HG02571 (cell line): ENCODE measurements at regions not wholly inside any gene's neighbourhood (a gene's known extent, or its start where the extent isn't known, plus 50 kb on each side); places are given as distances from the start of the nearest gene placed in this dataset.
"Not testable (repeated sequence)": the region's sequence is repeated elsewhere in the genome, so short reads cannot be mapped to it uniquely, and the experiment has no call there.

Source experiments
- ATAC-seq: cut with Tn5 transposase; IDR thresholded peaks from one replicate; pipeline ENCODE4 v1.9.1; 2021; ENCODE audit warnings: mild to moderate bottlenecking, moderate library complexity; ENCODE audit not compliant: unreplicated experiment

DNA sequence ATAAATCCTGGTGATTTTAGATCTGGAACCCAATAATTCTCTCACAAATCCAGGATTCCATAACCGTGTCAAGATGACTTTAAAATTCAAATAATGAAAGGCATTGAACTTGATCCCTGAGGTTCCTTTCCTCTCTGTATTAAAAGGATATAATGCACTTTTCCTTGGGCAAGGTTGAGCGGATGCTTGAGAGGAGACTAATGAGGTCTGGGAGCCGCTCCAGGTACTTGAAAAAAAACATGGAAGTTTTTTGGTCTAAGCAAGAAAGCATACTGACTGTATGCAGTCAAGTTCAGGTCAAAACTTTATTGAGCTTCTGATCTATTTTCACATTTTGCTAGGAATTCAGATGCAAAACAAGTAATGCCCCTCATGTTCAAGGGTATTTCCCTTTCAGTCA, 318.5 kb downstream of the RAD51AP2 start:
- ATAC-seq = no peak

DNA sequence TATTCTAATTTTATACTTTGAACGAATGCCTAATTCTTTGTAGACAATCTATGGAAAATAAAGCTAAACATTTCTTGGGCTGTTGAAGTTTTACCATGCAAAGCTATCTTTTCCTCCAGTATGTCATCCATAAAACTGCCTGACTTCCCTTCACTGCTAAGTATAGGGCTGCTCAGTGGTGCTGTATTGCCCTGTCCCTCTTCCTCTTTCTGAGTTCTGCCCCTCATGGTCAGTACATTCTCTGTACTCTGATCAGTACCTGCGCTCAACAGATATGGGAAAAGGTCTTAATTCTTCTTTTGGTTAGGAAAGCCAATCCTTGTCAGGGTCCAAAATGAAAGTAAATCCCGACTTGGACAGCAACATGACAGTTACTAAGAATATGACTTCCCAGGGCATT, 321.9 kb downstream of the RAD51AP2 start:
- ATAC-seq = no peak

DNA sequence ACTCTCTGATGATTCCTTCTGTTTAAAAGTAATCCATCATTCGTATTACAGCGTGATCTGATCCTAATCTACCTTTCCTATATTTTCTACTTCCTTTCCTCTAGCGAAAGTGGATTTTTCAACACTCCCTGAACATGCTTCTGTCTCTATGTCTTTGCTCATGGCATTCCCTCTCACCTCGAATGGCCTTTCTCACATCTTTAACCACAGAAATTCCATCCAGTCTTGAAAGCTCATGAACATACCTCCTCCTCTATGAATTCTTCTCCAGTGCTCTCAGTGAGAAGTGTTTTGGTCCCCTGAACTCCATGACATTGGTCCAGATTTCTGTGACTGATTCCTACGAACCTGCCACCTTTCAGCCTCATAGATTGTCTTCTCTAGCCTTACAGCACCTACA, 323.2 kb downstream of the RAD51AP2 start:
- ATAC-seq = no peak

DNA sequence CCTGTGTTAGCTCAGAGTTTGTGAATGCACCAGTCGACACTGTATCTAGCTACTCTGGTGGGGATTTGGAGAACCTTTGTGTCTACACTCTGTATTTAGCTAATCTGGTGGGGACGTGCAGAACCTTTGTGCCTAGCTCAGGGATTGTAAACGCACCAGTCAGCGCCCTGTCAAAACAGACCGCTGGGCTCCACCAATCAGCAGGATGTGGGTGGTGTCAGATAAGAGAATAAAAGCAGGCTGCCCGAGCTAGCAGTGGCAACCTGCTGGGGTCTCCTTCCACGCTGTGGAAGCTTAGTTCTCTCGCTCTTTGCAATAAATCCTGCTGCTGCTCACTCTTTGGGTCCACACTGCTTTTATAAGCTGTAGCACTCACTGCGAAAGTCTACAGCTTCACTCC, 324.2 kb downstream of the RAD51AP2 start:
- ATAC-seq = no peak

DNA sequence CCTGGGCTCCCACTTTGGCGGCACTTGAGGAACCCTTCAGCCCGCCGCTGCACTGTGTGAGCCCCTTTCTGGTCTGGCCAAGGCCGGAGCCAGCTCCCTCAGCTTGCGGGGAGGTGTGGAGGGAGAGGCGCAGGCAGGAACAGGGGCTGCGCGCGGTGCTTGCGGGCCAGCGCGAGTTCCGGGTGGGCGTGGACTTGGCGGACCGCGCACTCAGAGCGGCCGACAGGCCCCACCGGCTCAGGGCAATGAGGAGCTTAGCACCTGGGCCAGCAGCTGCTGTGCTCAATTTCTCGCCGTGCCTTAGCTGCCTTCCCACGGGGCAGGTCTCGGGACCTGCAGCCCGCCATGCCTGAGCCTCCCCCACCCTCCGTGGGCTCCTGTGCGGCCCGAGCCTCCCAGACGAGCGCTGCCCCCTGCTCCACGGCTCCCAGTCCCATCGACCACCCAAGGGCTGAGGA, 324.8 kb downstream of the RAD51AP2 start:
- not testable (repeated sequence) for ATAC-seq

DNA sequence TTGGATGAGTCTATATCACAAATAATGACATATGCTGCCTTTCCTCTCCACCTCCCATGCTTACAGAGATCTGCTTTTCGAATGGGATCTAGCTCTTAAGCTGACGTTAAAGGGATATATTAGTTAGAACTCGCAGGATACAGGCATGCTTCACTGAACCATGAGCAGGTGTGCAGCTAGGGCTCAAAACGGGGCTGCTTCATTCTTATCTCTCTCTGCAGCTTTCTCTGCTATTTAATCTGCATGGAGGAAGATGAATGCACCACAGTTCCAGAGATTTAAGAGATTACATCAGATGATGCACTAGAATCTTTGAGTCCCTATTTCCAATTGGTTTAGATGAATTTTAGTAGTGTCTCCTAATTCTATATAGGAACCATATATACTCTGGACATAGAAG, 327.0 kb downstream of the RAD51AP2 start:
- no peak for ATAC-seq

DNA sequence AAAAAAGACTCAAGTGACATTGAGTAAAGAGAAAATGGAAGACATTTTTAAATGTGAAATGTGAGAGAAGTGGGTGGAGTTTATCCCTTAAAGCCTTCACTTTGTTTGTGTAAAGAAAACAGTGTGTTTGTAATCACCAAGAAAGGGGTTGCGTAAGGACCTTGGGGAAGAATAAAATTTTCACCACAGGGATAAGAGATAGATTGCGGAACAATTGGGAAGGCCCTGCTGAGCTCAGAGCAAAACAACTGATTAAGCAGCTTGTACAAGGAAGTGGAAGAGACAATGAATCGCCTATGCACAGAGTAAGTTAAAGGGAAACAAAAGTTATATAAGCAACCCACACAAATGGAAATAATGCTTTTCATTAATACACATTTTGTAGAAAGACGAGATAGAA, 327.7 kb downstream of the RAD51AP2 start:
- ATAC-seq = no peak

DNA sequence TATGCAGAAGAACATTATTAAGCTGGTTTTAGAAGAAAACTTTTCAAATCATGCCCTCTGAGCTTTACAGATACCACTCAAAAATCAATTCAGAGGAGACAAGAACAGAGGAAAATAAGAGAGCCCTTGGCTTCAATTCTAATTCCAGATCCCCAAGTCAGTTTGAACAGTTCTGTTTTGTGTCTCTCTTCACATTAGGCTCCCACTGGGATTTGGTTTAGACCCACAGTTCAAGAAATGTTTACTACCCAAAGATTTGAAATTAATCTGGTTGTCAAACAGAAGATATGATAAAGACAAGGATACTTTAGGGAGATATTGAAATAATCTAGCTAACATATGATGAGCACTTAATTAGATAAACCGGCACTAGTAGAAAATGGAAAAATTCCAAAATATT, 329.5 kb downstream of the RAD51AP2 start:
- no peak for ATAC-seq

DNA sequence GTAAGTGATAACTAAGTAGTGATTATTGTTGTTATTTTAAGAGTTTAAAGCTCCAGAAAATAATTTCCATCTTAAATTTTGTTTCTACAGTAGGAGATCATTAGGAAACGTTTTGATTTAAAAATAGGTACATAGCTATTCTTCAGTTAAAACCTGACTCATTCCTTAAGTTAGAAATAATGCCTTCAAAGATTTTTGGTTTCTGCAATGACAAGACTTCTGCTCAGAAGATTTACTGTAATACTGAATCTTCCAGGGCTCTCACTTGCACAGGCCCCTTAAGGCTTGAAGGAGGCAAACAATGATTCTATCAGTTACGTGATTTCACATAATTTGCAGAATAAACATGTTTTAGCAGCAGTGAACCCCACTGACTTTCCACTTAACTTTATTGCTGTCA, 333.7 kb downstream of the RAD51AP2 start:
- no peak for ATAC-seq

DNA sequence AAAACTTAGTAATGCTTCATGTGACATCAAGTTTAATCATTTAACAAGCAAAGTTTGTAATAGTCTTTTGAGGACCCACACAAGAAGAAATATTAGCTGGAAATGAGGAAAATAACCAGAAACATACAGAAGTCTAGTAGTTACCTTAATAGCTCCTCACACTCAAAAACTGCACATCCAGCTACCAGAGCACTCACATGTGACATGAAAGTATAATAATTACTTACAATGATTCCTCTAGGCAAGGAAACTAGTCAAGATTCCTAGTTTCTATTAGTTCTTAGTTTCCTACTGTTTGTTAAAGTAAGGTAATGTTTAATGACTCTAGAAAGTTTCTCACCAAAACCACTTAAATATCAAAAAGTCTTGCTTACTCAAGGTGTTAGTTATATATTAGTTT, 335.8 kb downstream of the RAD51AP2 start:
- ATAC-seq = no peak

DNA sequence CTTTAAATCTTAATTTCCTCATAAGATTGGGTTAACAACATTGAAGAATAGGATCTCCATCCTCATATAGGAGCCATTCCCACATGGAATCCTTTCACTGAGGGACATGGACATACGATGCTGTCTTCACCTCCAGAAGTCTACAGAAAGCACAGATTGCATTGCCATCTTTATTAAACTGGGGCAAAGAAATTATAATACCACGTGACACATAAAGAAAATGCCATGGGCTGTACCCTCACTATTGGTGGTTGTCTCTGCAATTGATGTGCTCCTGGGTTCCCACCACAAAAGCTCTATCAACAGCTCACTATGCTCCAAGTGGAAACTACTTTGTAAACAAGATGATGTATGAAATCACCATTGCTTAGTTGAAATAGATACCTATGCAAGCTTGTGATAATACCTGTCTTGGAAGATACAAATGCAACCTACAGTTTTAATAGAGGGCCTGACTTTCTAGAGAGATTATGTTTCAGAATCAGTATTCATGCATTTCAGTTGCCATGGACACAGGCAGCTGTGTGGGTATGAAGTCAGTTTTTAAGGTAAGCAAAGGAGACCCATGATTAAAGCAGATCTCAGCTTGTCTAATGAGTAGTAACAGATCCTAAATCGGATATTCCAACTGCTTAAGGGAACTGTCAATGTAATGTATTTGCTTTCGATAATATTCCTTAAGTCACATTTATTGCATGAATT, 337.0 kb downstream of the RAD51AP2 start:
- ATAC-seq = no peak

DNA sequence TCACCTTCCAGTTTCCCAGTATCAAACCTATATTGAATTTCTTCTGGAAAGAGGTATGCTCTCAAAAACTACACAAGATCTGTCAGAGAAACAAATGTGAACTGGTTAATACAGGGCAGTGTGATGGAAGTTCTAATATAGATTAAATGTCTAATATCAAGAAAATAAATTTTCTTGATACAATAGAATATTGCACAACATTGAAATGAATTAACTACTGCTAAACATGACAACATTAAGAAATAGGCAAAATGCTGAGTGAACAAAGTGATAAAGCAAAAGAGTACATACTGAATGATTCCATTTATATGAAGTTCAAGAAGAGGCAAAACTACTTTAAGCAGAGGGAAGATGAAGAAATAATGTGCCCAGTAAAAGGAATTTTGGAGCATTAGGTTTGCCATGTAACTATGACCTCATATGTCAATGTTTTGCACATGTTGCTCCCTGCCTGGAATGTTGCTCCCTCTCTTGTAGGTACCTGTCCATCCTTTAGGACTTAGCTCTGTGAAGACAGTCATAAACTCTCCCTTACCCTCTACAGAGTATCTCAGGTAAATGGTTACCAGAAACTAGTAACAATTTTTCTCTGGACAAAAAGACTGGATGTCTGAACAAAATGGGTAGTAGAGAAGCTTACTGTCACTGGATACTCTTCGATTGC, 339.0 kb downstream of the RAD51AP2 start:
- no peak for ATAC-seq

DNA sequence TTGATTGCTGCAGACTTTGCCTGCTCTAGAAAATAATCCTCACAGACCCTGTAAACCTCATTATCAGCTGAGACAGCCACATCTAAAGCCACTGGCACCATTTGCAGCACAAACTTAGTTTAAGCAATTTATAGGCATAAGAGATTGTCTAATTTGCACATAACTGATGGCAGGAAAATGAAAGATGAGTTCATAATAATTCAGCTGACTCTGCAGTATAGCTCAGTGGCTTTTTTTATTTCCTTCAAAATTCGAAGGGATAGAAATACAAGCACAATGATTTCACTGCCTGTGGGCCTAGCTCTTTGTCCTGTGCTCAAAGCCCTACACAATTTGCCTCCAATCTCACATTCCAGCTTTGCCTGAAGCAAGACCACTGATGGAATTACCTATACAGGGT, 341.2 kb downstream of the RAD51AP2 start:
- no peak for ATAC-seq

DNA sequence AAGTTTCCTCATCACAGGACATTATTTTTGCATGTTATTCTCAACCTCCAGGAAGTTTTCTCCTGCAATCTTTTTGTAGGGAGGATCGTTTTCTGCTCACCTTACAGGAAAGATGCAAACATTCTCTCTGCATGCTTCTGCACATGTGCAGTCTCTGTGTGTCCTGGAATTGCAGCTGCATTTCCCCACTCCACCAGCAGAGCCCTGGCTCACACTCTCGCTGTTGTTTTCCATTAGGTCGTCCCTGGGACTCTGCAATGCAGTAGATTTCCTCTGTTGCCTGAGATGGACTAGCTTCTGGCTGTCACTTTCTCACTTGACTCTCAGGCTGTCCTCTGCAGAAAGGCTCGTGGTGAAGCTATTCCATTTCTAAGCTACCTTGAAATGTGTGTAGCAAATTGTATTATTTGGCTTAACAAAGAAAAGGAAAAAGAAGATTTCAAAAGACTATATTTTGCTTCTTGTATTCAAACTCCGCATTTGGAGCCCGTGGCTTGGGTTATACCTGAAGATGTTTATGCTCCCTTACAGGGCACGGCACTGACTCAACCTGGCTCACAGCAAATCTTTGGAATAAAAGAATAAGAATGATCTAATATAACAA, 346.7 kb downstream of the RAD51AP2 start:
- peak; percentile 68 for ATAC-seq

DNA sequence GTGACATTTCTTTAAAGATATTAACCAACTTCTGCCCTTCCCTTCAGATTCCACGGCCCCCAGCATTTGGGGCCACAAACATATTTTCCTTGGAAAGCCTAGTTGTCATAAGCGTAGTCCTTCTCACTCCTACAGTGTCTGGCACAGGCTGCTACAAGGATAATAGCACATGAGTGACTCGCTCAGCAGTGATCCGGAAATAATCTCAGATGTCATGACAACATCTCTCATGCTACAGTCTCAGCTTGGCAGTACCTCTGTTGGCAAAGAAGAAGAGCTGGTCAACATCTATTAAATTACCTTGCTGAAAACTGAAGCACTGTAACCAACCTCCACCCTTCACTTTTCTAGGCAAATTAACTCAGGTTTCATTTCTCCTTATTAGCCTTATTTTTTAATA, 351.7 kb downstream of the RAD51AP2 start:
- no peak for ATAC-seq

DNA sequence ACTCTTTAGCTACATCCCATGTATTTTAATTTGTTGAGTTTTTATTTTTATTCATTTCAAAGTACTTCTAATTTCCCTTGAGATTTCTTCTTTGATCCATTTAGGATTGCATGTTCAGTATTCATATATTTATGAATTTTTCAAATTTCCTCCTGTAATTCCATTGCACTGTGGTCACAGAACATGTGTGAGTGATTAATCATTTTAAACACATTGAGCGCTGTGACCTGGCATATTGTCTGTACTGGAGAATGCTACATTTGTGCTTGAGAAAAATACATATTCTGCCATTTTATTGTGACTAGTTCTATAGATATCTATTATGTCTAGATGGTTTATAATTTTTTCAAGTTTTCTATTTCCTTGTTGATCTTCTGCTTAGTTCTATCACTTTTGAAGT, 353.7 kb downstream of the RAD51AP2 start:
- no peak for ATAC-seq

DNA sequence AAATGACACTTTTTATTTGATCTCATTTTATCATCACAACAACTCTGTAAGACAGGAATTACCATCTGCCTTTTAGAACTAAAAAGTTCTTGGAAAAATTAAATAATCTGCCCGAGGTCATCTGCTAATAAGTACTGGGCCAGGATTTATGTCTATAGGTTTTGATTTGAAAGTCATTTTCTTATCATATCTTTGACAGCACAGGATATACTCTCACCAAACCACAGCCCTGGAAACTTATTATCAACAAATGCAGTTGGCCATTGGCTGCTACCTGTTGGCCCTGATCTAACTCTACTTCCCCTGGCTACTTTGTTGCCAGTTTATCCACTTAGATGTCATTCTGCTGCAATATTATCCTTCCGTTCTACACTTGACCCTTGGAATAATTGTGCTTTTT, 354.6 kb downstream of the RAD51AP2 start:
- ATAC-seq = no peak

DNA sequence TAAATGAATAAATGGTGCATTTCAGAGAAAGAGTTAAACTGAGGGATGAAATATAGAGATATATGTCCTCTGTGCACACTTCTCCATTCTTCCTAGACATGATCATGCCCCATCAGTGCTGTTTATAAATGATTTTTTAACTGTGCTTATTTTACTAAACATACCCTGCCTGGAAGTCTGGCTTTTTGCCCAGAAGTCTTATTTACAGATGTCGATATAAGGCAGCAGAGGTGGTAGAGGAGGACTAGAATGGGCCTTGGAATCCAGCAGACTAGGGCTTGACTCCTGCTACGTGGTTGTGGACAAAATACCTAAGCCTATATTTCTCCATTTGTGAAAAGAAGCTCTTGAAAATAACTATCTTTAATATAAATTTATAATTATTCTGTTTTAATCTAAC, 355.5 kb downstream of the RAD51AP2 start:
- ATAC-seq = no peak

DNA sequence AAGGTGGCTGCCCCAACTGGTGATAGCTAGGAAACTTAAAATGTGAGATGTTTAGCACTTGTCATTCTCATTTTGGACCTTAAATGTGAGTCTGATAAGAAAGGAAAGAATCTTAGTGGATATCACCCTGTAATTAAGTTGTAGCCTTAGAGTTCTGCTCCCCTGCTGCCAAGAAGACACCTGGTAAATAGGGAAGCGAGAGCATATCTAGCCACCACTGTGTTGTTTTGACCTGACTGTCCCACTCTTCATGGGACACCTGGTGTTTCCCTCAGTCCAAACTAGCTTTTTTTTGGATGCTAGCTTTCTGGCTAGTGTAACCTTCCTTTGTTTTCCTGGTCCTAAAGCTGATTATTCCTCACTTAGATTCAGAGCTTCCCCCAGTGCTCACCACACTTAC, 357.6 kb downstream of the RAD51AP2 start:
- ATAC-seq = peak; percentile 97

DNA sequence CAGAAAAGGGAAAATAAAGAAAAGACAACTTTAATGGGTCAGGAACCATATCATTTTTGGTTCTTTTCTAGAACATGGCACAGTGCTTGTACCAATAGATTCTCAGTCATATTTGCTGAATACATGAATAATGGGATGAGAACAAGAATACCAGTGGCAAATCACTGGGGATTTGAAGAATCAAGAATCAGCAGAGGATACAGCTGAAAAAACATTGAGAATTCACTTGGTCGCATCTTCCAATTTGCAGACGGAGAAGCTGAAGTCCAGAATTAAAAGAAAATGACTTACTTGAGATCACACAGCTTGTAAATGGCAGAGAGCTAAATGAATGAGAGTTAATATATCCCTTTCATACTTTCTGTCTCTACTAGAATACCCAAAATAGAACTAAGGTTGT, 362.2 kb downstream of the RAD51AP2 start:
- no peak for ATAC-seq

DNA sequence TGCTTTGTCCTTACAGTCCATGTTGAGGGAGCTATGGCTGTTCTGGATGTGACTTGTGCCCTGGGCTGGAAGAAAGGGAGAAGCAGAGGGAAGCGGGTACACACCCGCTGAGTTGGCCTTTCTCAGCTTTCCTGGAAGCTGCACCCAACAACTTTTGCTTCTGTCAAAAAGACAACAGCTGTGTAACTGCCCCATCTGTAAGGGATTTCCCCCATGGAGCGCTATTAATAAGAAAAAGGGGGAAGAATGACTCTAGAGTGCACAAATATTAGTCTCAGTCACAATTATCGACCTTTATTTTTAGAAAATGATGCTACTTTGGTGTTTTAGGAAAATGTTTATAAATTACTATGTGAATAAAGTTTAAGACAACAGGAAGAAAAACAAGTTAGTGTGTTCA, 368.3 kb downstream of the RAD51AP2 start:
- ATAC-seq = no peak

DNA sequence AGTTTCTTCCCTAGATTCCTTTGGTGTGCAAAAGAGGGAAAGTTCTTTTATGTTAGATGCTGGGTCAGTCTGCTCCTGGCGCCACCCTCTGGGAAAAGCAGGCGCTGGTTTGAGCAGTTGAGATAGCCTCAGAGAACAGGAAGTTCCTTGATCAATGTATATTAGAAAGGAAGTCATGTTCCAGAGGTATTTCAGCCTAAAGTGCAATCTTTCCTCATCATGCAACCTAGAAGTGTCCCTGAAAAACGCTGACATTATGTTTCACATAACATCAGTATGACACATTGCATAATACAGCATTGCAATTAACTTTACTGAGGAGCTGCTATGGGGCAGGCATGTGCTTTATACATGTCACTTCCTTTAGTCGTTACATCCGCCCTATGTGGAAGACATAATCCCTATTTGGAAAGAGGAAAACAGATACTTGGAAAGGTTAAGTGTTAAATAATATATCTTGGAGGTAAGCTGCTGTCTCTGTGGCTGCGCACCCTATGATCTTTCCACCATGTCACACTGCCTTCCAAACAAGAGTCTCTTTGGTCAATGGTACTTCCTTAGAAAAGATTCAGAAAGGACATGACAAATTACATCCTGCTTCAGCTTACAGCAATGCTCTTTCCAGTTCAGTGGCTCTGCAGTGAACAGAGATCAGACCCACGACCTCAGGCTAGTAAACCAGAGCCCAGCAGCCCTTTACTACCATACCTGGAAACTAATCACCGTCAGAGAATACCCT, 369.7 kb downstream of the RAD51AP2 start:
- no peak for ATAC-seq
